ENCODE measurements at regions not wholly inside any gene's neighbourhood (a gene's known extent, or its start where the extent isn't known, plus 50 kb on each side); places are given as distances from the start of the nearest gene placed in this dataset.

DNA sequence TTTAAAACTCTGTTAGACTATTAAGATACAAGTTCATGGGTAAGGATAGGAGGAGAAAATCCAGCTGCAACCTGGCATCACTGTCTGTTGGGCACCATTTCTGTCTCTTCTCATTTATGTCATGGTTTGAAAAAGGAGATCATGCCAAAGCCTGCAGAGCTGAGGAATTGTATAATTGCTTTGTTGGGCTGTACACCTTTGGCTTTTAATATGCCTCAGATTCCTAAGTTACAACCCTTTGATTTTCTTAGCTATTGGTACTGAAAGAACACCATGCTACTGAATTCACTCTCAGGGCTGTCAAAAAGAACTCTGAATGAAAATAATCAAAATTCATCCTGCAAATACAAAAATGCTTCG, 174.3 kb downstream of the ACKR3 start:
- Histone ChIP-seq H3K9me3 (no peaks in the 10 kb centered on the region), H3K36me3 (ENCODE audit: insufficient read depth in 1 of 2, low read depth in 1 of 2) (no peaks in the 10 kb centered on the region), H3K27ac (no peak overlapping the region), H3K27me3 (ENCODE audit: insufficient read depth in 3 of 3, low read length in 2 of 3) (no peaks in the 10 kb centered on the region), H3K4me3 (no peak overlapping the region), H3K4me1 (peaks cover 6% of the 10 kb centered on the region)
- intact Hi-C loops (cut with DNase I), result no loop called here
- 48 to 54% (median 51%) methylated on average over 1 of the region's 1 CpG for WGBS, 3 donors
- TF ChIP-seq CTCF (IDR thresholded peaks at IDR 0.05), result no peak
- DNase-seq, result no peak
- no peak for ATAC-seq

GRCh38 chr2:236744281-236744705, 174.7 kb downstream of the ACKR3 start:
- intact Hi-C loops (cut with DNase I), result no loop called here
- no peak for ATAC-seq

DNA sequence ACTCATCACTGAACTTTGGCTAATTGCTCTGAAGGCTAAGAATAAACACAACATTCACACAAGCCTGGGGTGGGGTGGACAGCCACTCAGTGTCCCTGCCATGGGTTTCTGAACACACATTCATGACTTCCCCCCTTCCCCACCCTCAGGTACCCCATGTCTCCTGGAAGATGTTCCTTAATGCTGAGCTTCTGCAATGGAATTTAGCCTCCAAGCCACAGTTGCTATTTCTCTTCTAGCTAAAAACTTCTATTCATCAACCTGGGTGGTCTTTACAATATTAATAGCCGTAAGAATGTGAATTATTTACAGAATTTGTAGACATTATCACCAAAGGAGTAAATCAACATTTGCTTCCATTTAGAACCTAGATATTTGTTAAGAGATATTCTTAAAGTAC, 175.1 kb downstream of the ACKR3 start:
- Histone ChIP-seq H3K4me3 (no peak overlapping the region), H3K27ac (no peak overlapping the region), H3K36me3 (ENCODE audit: insufficient read depth in 1 of 2, low read depth in 1 of 2) (no peaks in the 10 kb centered on the region), H3K27me3 (ENCODE audit: insufficient read depth in 3 of 3, low read length in 2 of 3) (no peaks in the 10 kb centered on the region), H3K4me1 (peaks cover 12% of the 10 kb centered on the region), H3K9me3 (no peaks in the 10 kb centered on the region)
- TF ChIP-seq CTCF (IDR thresholded peaks at IDR 0.05), result no peak
- WGBS, 3 donors, result 93 to 98% (median 95%) methylated on average over 1 of the region's 1 CpG
- DNase-seq (no peak), ATAC-seq (no peak)
- intact Hi-C loops (cut with DNase I), result no loop called here

More at GRCh38 chr2:236744281-236744705, 174.7 kb downstream of the ACKR3 start:
- WGBS, 3 donors, result 75 to 79% (median 76%) methylated on average over 6 of the region's 6 CpGs
- no peaks in the 10 kb centered on the region for H3K27me3 ChIP-seq (ENCODE audit: insufficient read depth in 3 of 3, low read length in 2 of 3)
- no peak for TF ChIP-seq CTCF (IDR thresholded peaks at IDR 0.05)
- no peak overlapping the region for H3K27ac ChIP-seq
- no peak for DNase-seq
- H3K9me3 ChIP-seq, result no peaks in the 10 kb centered on the region
- H3K4me1 ChIP-seq, result peaks cover 10% of the 10 kb centered on the region
- no peak overlapping the region for H3K4me3 ChIP-seq
- H3K36me3 ChIP-seq (ENCODE audit: insufficient read depth in 1 of 2, low read depth in 1 of 2), result no peaks in the 10 kb centered on the region

DNA sequence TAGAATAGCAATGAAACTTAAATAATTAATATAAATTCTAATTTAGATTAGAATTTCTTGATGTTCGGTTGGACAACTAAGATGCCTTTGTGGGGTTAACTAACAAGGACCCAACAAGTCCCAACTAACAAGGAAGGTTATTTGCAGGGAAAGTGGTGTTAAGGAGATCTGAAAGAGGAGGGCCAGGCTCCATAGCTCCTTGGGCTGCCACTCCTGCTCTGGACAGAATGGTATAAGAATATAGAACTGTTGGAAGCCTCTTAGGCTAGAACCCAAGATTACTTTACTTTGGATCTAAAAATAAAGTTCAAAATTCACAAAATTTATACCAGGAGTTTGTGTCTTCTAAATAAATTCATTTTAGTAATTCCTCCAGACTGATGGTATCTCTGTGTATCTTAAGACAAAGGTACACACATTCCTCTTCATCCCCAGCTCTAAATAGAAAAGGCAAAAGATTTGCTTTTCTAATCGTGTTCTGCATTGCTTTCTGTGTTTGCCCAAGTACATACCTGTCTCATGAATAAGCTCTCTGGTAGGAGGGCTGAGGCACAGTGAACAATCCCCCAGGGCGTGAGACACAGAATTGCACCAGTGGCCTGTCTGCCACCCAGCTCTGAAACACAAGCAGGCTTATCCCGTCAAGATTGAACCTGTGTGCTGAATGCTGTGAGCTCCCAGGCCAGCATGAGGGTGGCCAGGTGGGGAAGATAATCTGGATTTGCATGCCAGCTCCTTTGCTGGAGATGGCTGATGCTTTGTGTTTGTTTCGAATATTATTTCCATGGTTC, 176.0 kb downstream of the ACKR3 start:
- Histone ChIP-seq H3K36me3 (ENCODE audit: insufficient read depth in 1 of 2, low read depth in 1 of 2) (no peaks in the 10 kb centered on the region), H3K27ac (no peak overlapping the region), H3K9me3 (no peaks in the 10 kb centered on the region), H3K4me3 (no peak overlapping the region), H3K4me1 (peaks cover 12% of the 10 kb centered on the region), H3K27me3 (ENCODE audit: insufficient read depth in 3 of 3, low read length in 2 of 3) (no peaks in the 10 kb centered on the region)
- DNase-seq, result no peak
- ATAC-seq, result no peak
- TF ChIP-seq CTCF (IDR thresholded peaks at IDR 0.05), result no peak
- WGBS, 3 donors, result 66 to 78% (median 70%) methylated on average over 5 of the region's 5 CpGs
- intact Hi-C loops (cut with DNase I), result no loop called here

- TF ChIP-seq CTCF (IDR thresholded peaks at IDR 0.05), result no peak
- no peaks in the 10 kb centered on the region for H3K36me3 ChIP-seq (ENCODE audit: insufficient read depth in 1 of 2, low read depth in 1 of 2)
- H3K4me3 ChIP-seq, result no peak overlapping the region
- intact Hi-C loops (cut with DNase I), result no loop called here
- DNase-seq, result no peak
- peaks cover 12% of the 10 kb centered on the region for H3K4me1 ChIP-seq
- ATAC-seq, result no peak
- no peaks in the 10 kb centered on the region for H3K9me3 ChIP-seq
- no peak overlapping the region for H3K27ac ChIP-seq
- WGBS, 3 donors, result 96 to 98% (median 96%) methylated on average over 11 of the region's 11 CpGs
- no peaks in the 10 kb centered on the region for H3K27me3 ChIP-seq (ENCODE audit: insufficient read depth in 3 of 3, low read length in 2 of 3)
Measured at GRCh38 chr2:236746833-236747232, 177.2 kb downstream of the ACKR3 start.

Measured in psoas muscle (tissue), 7 donors.